ENCODE measurements at regions not wholly inside any gene's neighbourhood (a gene's known extent, or its start where the extent isn't known, plus 50 kb on each side); places are given as distances from the start of the nearest gene placed in this dataset.
"Not testable (repeated sequence)": the region's sequence is repeated elsewhere in the genome, so short reads cannot be mapped to it uniquely, and the experiment has no call there.

GRCh38 chr15:20239186-20239585, 302.4 kb downstream of the GOLGA6L6 start:
- TF ChIP-seq POLR2A, CTCF, EP300 (IDR thresholded peaks at IDR 0.05): not testable (repeated sequence)
